ENCODE measurements at regions not wholly inside any gene's neighbourhood (a gene's known extent, or its start where the extent isn't known, plus 50 kb on each side); places are given as distances from the start of the nearest gene placed in this dataset.

GRCh38 chr13:70457474-70457873 lies 349.2 kb upstream of the KLHL1 start:
- TF ChIP-seq CTCF (IDR thresholded peaks at IDR 0.05) (no peak), POLR2A (IDR thresholded peaks at IDR 0.05) (no peak)

Measured in ovary (tissue), 3 donors.